NOMO-1 (cell line): ENCODE measurements at regions not wholly inside any gene's neighbourhood (a gene's known extent, or its start where the extent isn't known, plus 50 kb on each side); places are given as distances from the start of the nearest gene placed in this dataset.
"Not testable (repeated sequence)": the region's sequence is repeated elsewhere in the genome, so short reads cannot be mapped to it uniquely, and the experiment has no call there.

Experiments used
- DNase-seq, 2 experiments: peaks; one replicate each; lab custom pipeline; 2025; ENCODE audit not compliant: unreplicated experiment in 2 of 2; lab: John Stamatoyannopoulos, UW

GRCh38 chr5:82586181-82586580, 308.0 kb upstream of the RPS23 start:
- no peak for DNase-seq

GRCh38 chr5:82584631-82585030, 306.5 kb upstream of the RPS23 start:
- DNase-seq: no peak

- DNase-seq: not testable (repeated sequence)
Observed at GRCh38 chr5:82583331-82583730, 305.2 kb upstream of the RPS23 start.

- peak in 1 of 2 experiments; percentile 58 for DNase-seq
Observed at GRCh38 chr5:82564963-82565362, 286.8 kb upstream of the RPS23 start.

- no peak for DNase-seq
Observed at GRCh38 chr5:82563745-82564144, 285.6 kb upstream of the RPS23 start.

- no peak for DNase-seq
Observed at GRCh38 chr5:82562696-82563240, 284.6 kb upstream of the RPS23 start.

- DNase-seq: no peak
Observed at GRCh38 chr5:82561797-82562196, 283.6 kb upstream of the RPS23 start.

GRCh38 chr5:82560969-82561368, 282.8 kb upstream of the RPS23 start:
- DNase-seq: no peak

- DNase-seq: no peak
Observed at GRCh38 chr5:82560561-82560960, 282.4 kb upstream of the RPS23 start.

- no peak for DNase-seq
Observed at GRCh38 chr5:82551840-82552385, 273.8 kb upstream of the RPS23 start.

GRCh38 chr5:82551192-82551591, 273.0 kb upstream of the RPS23 start:
- no peak for DNase-seq

- no peak for DNase-seq
Observed at GRCh38 chr5:82549263-82549662, 271.1 kb upstream of the RPS23 start.

- DNase-seq: no peak
Observed at GRCh38 chr5:82544004-82544403, 265.9 kb upstream of the RPS23 start.

GRCh38 chr5:82540301-82540700, 262.1 kb upstream of the RPS23 start:
- DNase-seq: no peak

- DNase-seq: no peak
Observed at GRCh38 chr5:82538339-82539034, 260.3 kb upstream of the RPS23 start.

GRCh38 chr5:82537687-82538306, 259.6 kb upstream of the RPS23 start:
- DNase-seq: no peak

GRCh38 chr5:82534986-82535385, 256.8 kb upstream of the RPS23 start:
- DNase-seq: no peak

- not testable (repeated sequence) for DNase-seq
Observed at GRCh38 chr5:82532075-82532474, 253.9 kb upstream of the RPS23 start.

GRCh38 chr5:82526540-82526939, 248.4 kb upstream of the RPS23 start:
- DNase-seq: no peak

GRCh38 chr5:82525626-82526025, 247.5 kb upstream of the RPS23 start:
- DNase-seq: no peak

GRCh38 chr5:82523633-82524032, 245.5 kb upstream of the RPS23 start:
- no peak for DNase-seq

- no peak for DNase-seq
Observed at GRCh38 chr5:82522897-82523296, 244.7 kb upstream of the RPS23 start.
